WI38 (cell line): ENCODE measurements at regions not wholly inside any gene's neighbourhood (a gene's known extent, or its start where the extent isn't known, plus 50 kb on each side); places are given as distances from the start of the nearest gene placed in this dataset.
A peak's percentile ranks its signal among the peaks of the same experiment; 100 is the strongest.

ENCODE experiments used
- H3K4me3 ChIP-seq: 2 replicates; pipeline ENCODE4 v1.5.1; 2011; ENCODE audit warnings: low read depth, mild to moderate bottlenecking, control low read depth, low read length
- CTCF ChIP-seq: IDR thresholded peaks from 2 replicates; pipeline ENCODE4 v1.5.1; 2012; ENCODE audit warnings: low read depth, mild to moderate bottlenecking, control low read depth, low read length

GRCh38 chr1:177780096-177780700 lies 189.7 kb downstream of the SEC16B start:
- TF ChIP-seq CTCF: peak; percentile 37
- H3K4me3 ChIP-seq: no peak overlapping the region

GRCh38 chr1:177779166-177779965 lies 190.5 kb downstream of the SEC16B start:
- H3K4me3 ChIP-seq: no peak overlapping the region
- TF ChIP-seq CTCF: no peak

- TF ChIP-seq CTCF: no peak
Observed at GRCh38 chr1:177775924-177776323, 193.9 kb downstream of the SEC16B start.

GRCh38 chr1:177772386-177772960 lies 197.4 kb downstream of the SEC16B start:
- no peak for TF ChIP-seq CTCF
- no peak overlapping the region for H3K4me3 ChIP-seq

More at GRCh38 chr1:177775924-177776323, 193.9 kb downstream of the SEC16B start:
- no peak overlapping the region for H3K4me3 ChIP-seq

- TF ChIP-seq CTCF: no peak
- H3K4me3 ChIP-seq: no peak overlapping the region
Observed at GRCh38 chr1:177771688-177772087, 198.2 kb downstream of the SEC16B start.

GRCh38 chr1:177770096-177770495 lies 199.8 kb downstream of the SEC16B start:
- no peak overlapping the region for H3K4me3 ChIP-seq
- no peak for TF ChIP-seq CTCF
